ENCODE measurements at regions not wholly inside any gene's neighbourhood (a gene's known extent, or its start where the extent isn't known, plus 50 kb on each side); places are given as distances from the start of the nearest gene placed in this dataset.

- no TSS peak for BruUV-seq (replicated peaks)
- ATAC-seq (no peak), DNase-seq (ENCODE audit: low read depth, low spot score) (no peak)
- no peaks in the 10 kb centered on the region for H3K4me1 ChIP-seq (ENCODE audit: control insufficient read depth, insufficient read depth, low read length)
- intact Hi-C loops (cut with micrococcal nuclease; ENCODE audit: unreplicated experiment) = no loop called here
- no peak for TF ChIP-seq REST (IDR thresholded peaks at IDR 0.05; ENCODE audit: insufficient read depth in 1 of 2, low read depth in 2 of 2, low read length in 1 of 2)
- TF ChIP-seq SIN3A (IDR thresholded peaks at IDR 0.05; ENCODE audit: borderline replicate concordance, insufficient read depth, low read depth, low read length) = no peak
- no peak for TF ChIP-seq POLR2AphosphoS5 (IDR thresholded peaks at IDR 0.05; ENCODE audit: low read depth, low read length)
- TF ChIP-seq CTCF (IDR thresholded peaks at IDR 0.05) = no peak
- TF ChIP-seq TCF7L2 (IDR thresholded peaks at IDR 0.05; ENCODE audit: low read depth, low read length) = no peak
- no peak overlapping the region for H3K4me3 ChIP-seq (ENCODE audit: low read depth in 2 of 2, low read length in 2 of 2)
- CTCF ChIA-PET = no interaction called here
- H3K27ac ChIP-seq (ENCODE audit: low read length) = no peak overlapping the region; the same call in 1 of the 2 replicates
- in situ Hi-C loops (cut with HindIII; ENCODE audit: low pct_unique_long_range_greater_than_20kb, low sequenced_read_pairs) = no loop called here
- H3K36me3 ChIP-seq (ENCODE audit: control insufficient read depth, insufficient read depth, low read length) = no peaks in the 10 kb centered on the region
- no peaks in the 10 kb centered on the region for H3K9me3 ChIP-seq (ENCODE audit: control insufficient read depth, insufficient read depth, low read depth, low read length)
- POLR2A ChIA-PET = no interaction called here
- H3K27me3 ChIP-seq (ENCODE audit: control insufficient read depth, insufficient read depth, low read length) = no peaks in the 10 kb centered on the region
Measured at GRCh38 chr6:77326711-77327110, 136.6 kb downstream of the HTR1B start.

GRCh38 chr6:77326029-77326428 lies 137.3 kb downstream of the HTR1B start:
- ChIA-PET CTCF (no interaction called here), POLR2A (no interaction called here)
- DNase-seq (ENCODE audit: low read depth, low spot score) (no peak), ATAC-seq (no peak)
- Histone ChIP-seq H3K4me3 (ENCODE audit: low read depth in 2 of 2, low read length in 2 of 2) (no peak overlapping the region), H3K9me3 (ENCODE audit: control insufficient read depth, insufficient read depth, low read depth, low read length) (no peaks in the 10 kb centered on the region), H3K27ac (ENCODE audit: low read length) (no peak overlapping the region; the same call in 1 of the 2 replicates), H3K4me1 (ENCODE audit: control insufficient read depth, insufficient read depth, low read length) (no peaks in the 10 kb centered on the region), H3K36me3 (ENCODE audit: control insufficient read depth, insufficient read depth, low read length) (no peaks in the 10 kb centered on the region), H3K27me3 (ENCODE audit: control insufficient read depth, insufficient read depth, low read length) (no peaks in the 10 kb centered on the region)
- TF ChIP-seq TCF7L2 (IDR thresholded peaks at IDR 0.05; ENCODE audit: low read depth, low read length) (no peak), CTCF (IDR thresholded peaks at IDR 0.05) (no peak), SIN3A (IDR thresholded peaks at IDR 0.05; ENCODE audit: borderline replicate concordance, insufficient read depth, low read depth, low read length) (no peak), POLR2AphosphoS5 (IDR thresholded peaks at IDR 0.05; ENCODE audit: low read depth, low read length) (no peak), REST (IDR thresholded peaks at IDR 0.05; ENCODE audit: insufficient read depth in 1 of 2, low read depth in 2 of 2, low read length in 1 of 2) (no peak)
- intact Hi-C loops (cut with micrococcal nuclease; ENCODE audit: unreplicated experiment) (no loop called here), in situ Hi-C loops (cut with HindIII; ENCODE audit: low pct_unique_long_range_greater_than_20kb, low sequenced_read_pairs) (no loop called here)
- no TSS peak for BruUV-seq (replicated peaks)

Data from Panc1 (cell line).